Neural progenitor cell (in vitro differentiated cells): ENCODE measurements at regions not wholly inside any gene's neighbourhood (a gene's known extent, or its start where the extent isn't known, plus 50 kb on each side); places are given as distances from the start of the nearest gene placed in this dataset.

ENCODE experiments used
- DNase-seq: peaks from one replicate; pipeline ENCODE4 v3.0.0-alpha.2; 2016; ENCODE audit warnings: low spot score
- H2AFZ ChIP-seq: fragments of 200-600 bp; sonication (generic); replicated peaks from 2 replicates; pipeline ENCODE4 v1.6.1; 2016; ENCODE audit warnings: antibody characterized with exemption
- H3F3A ChIP-seq: fragments of 200-600 bp; sonication (generic); 2 replicates; pipeline ENCODE4 v1.6.1; 2016; ENCODE audit warnings: antibody characterized with exemption, low read depth
- H3K27ac ChIP-seq: fragments of 200-600 bp; sonication (generic); 2 replicates; pipeline ENCODE4 v1.5.1; 2016; ENCODE audit warnings: mild to moderate bottlenecking
- H3K27me3 ChIP-seq: fragments of 200-600 bp; sonication (generic); 2 replicates; pipeline ENCODE4 v1.6.1; 2016; ENCODE audit warnings: mild to moderate bottlenecking, moderate library complexity
- H3K36me3 ChIP-seq: fragments of 200-600 bp; sonication (generic); 2 replicates; pipeline ENCODE4 v1.5.1; 2016
- H3K4me1 ChIP-seq: fragments of 200-600 bp; sonication (generic); 2 replicates; pipeline ENCODE4 v1.6.1; 2016; ENCODE audit warnings: mixed run types
- H3K4me2 ChIP-seq: fragments of 200-600 bp; sonication (generic); 2 replicates; pipeline ENCODE4 v1.6.1; 2016
- H3K4me3 ChIP-seq: fragments of 200-600 bp; sonication (generic); 2 replicates; pipeline ENCODE4 v1.5.1; 2016
- H3K79me2 ChIP-seq: fragments of 200-600 bp; sonication (generic); 2 replicates; pipeline ENCODE4 v1.6.1; 2016; ENCODE audit warnings: low read depth
- H3K9ac ChIP-seq: fragments of 200-600 bp; sonication (generic); 2 replicates; pipeline ENCODE4 v1.6.1; 2016
- H3K9me3 ChIP-seq: fragments of 200-600 bp; sonication (generic); 2 replicates; pipeline ENCODE4 v1.5.1; 2016; ENCODE audit warnings: low read depth
- H4K20me1 ChIP-seq: fragments of 200-600 bp; sonication (generic); 2 replicates; pipeline ENCODE4 v1.6.1; 2016; ENCODE audit warnings: low read depth
- H3K27ac Mint-ChIP-seq: 3 replicates; pipeline ENCODE4 v1.8.0; 2021; ENCODE audit warnings: mixed read lengths
- H3K27me3 Mint-ChIP-seq: 2 replicates; pipeline ENCODE4 v1.8.0; 2022; ENCODE audit warnings: low read depth, mild to moderate bottlenecking, inconsistent platforms, moderate library complexity, mixed read lengths; ENCODE audit not compliant: insufficient read depth
- H3K36me3 Mint-ChIP-seq: 3 replicates; pipeline ENCODE4 v1.8.0; 2021; ENCODE audit warnings: mixed read lengths
- H3K4me1 Mint-ChIP-seq: 3 replicates; pipeline ENCODE4 v1.8.0; 2021; ENCODE audit warnings: mixed read lengths
- H3K4me3 Mint-ChIP-seq: 3 replicates; pipeline ENCODE4 v1.8.0; 2021; ENCODE audit warnings: mild to moderate bottlenecking, moderate library complexity, mixed read lengths
- H3K9me3 Mint-ChIP-seq: 3 replicates; pipeline ENCODE4 v1.8.0; 2020; ENCODE audit warnings: mixed read lengths
- EZH2 ChIP-seq: fragments of 200-600 bp; sonication (generic); IDR thresholded peaks from 2 replicates; pipeline ENCODE4 v1.6.1; 2017; ENCODE audit warnings: antibody characterized with exemption, mild to moderate bottlenecking, moderate library complexity
- EZH2phosphoT487 ChIP-seq: fragments of 200-600 bp; sonication (generic); IDR thresholded peaks from 2 replicates; pipeline ENCODE4 v1.6.1; 2017; ENCODE audit warnings: antibody characterized with exemption
- TF ChIP-seq, protein P1 (sequence below): fragments of 200-600 bp; sonication (generic); IDR thresholded peaks from 2 replicates; pipeline ENCODE4 v1.5.1; 2017; ENCODE audit warnings: antibody characterized with exemption, mild to moderate bottlenecking

DNA sequence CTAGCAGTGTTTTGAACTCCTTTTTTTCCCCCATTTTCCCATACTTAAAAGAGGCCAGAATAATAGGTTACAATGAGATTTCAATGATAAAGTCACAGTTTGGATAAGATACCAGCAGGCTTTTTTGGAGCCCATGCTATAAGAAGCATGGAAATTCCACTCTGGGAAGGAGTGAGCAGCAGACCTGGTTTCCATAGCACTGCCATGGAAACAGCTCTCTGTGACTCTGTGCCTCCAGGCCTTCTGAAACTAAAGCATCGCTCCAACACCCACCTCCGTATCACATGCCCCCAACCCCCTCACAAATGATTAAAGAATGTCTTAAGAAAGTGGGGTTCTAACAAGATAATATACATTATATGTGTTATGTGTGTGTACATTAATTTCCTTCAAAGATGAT lies 165.0 kb downstream of the GRIN2B start:
- Histone ChIP-seq H3K4me3 (no peak overlapping the region), H4K20me1 (no peaks in the 10 kb centered on the region), H3K9me3 (no peaks in the 10 kb centered on the region), H3K9ac (no peak overlapping the region), H3K27ac (no peak overlapping the region), H3K4me2 (peak overlapping the region; percentile 41), H3K79me2 (no peaks in the 10 kb centered on the region), H2AFZ (no peak overlapping the region), H3K27me3 (no peaks in the 10 kb centered on the region), H3K4me1 (peaks cover 20% of the 10 kb centered on the region), H3K36me3 (no peaks in the 10 kb centered on the region), H3F3A (peaks cover 6% of the 10 kb centered on the region)
- peak; percentile 61 for DNase-seq
- TF ChIP-seq EZH2: no peak
- TF ChIP-seq EZH2phosphoT487: no peak
- TF ChIP-seq, protein P1, sequence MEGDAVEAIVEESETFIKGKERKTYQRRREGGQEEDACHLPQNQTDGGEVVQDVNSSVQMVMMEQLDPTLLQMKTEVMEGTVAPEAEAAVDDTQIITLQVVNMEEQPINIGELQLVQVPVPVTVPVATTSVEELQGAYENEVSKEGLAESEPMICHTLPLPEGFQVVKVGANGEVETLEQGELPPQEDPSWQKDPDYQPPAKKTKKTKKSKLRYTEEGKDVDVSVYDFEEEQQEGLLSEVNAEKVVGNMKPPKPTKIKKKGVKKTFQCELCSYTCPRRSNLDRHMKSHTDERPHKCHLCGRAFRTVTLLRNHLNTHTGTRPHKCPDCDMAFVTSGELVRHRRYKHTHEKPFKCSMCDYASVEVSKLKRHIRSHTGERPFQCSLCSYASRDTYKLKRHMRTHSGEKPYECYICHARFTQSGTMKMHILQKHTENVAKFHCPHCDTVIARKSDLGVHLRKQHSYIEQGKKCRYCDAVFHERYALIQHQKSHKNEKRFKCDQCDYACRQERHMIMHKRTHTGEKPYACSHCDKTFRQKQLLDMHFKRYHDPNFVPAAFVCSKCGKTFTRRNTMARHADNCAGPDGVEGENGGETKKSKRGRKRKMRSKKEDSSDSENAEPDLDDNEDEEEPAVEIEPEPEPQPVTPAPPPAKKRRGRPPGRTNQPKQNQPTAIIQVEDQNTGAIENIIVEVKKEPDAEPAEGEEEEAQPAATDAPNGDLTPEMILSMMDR: no peak
- Mint-ChIP-seq H3K36me3 (no peaks in the 10 kb centered on the region), H3K4me3 (no peak overlapping the region), H3K9me3 (no peaks in the 10 kb centered on the region), H3K27me3 (peaks cover 2% of the 10 kb centered on the region), H3K4me1 (peaks cover 26% of the 10 kb centered on the region), H3K27ac (peak overlapping the region; percentile 42)

DNA sequence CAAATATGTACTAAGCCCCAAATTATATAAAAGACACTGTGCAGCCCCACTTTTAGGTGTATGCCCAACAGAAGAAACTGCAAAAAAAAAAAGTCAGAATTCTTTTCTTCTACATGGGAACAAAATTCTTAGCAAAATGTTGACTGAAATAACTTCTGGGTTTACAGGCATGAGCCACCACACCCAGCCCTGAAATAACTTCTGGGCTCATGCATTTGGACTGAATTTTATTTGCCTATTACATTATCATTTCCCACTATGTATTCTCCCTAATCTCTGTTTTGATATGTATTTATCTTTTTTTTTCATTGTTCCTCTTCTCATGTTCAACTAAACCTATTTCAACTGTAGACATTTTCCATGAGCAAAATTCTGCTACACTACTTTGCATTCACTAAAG lies 169.2 kb downstream of the GRIN2B start:
- Mint-ChIP-seq H3K27me3 (no peaks in the 10 kb centered on the region), H3K4me3 (no peak overlapping the region), H3K36me3 (no peaks in the 10 kb centered on the region), H3K27ac (no peak overlapping the region), H3K4me1 (peaks cover 25% of the 10 kb centered on the region), H3K9me3 (no peaks in the 10 kb centered on the region)
- Histone ChIP-seq H2AFZ (no peak overlapping the region), H3K36me3 (no peaks in the 10 kb centered on the region), H3K27me3 (no peaks in the 10 kb centered on the region), H3K27ac (no peak overlapping the region), H3K9me3 (no peaks in the 10 kb centered on the region), H4K20me1 (no peaks in the 10 kb centered on the region), H3K9ac (no peak overlapping the region), H3F3A (peaks cover 4% of the 10 kb centered on the region), H3K79me2 (no peaks in the 10 kb centered on the region), H3K4me1 (peaks cover 11% of the 10 kb centered on the region), H3K4me2 (no peak overlapping the region), H3K4me3 (no peak overlapping the region)
- DNase-seq: no peak
- TF ChIP-seq, protein P1: no peak
- TF ChIP-seq EZH2phosphoT487 (no peak), EZH2 (no peak)

DNA sequence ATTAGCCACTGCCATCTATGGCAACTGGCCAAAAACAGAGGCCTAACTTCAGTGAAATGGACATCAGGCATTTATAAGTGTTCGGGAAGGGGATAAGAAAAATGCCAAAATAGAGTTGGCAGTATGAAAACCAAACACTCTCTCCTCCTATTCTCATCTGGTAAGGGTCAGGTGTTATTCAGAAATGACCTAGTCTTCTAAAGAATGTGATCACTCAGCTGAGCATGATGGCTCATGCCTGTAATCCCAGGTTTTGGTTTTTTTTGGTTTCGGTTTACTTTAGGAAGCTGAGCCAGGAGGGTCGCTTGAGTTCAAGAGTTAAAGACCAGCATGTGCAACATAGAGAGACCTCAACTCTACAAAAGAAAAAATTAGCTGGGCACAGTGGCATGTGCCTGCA lies 170.3 kb downstream of the GRIN2B start:
- Histone ChIP-seq H3F3A (no peaks in the 10 kb centered on the region), H3K36me3 (no peaks in the 10 kb centered on the region), H3K4me1 (peaks cover under 1% of the 10 kb centered on the region), H3K9ac (no peak overlapping the region), H3K4me3 (no peak overlapping the region), H3K79me2 (no peaks in the 10 kb centered on the region), H3K4me2 (no peak overlapping the region), H3K27me3 (no peaks in the 10 kb centered on the region), H3K9me3 (no peaks in the 10 kb centered on the region), H3K27ac (no peak overlapping the region), H2AFZ (no peak overlapping the region), H4K20me1 (no peaks in the 10 kb centered on the region)
- Mint-ChIP-seq H3K27ac (no peak overlapping the region), H3K4me1 (peaks cover 14% of the 10 kb centered on the region), H3K9me3 (no peaks in the 10 kb centered on the region), H3K27me3 (no peaks in the 10 kb centered on the region), H3K4me3 (no peak overlapping the region), H3K36me3 (no peaks in the 10 kb centered on the region)
- TF ChIP-seq EZH2phosphoT487: no peak
- TF ChIP-seq, protein P1: no peak
- no peak for DNase-seq

DNA sequence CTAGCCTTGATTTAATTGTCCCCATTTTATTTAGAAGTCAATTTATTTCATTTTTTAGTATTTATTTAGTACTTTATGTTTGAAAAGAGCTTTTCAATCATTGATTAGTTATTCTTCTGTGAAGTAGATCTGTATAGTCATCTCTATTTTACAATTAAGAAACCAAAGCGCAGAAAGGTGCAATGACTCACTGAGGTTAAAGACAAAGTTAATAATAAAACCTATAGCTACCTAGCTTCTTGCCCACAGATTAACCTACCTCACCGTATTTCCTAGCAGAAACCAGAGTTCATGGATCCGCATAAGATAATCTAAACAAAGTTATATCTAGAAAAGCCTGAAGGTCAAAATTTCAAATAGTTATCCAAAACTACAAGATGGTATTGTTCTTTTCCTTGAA lies 176.4 kb downstream of the GRIN2B start:
- H3K27ac ChIP-seq: no peak overlapping the region
- TF ChIP-seq EZH2phosphoT487 (no peak), EZH2 (no peak)
- TF ChIP-seq, protein P1: no peak
- Mint-ChIP-seq H3K4me1 (peaks cover 7% of the 10 kb centered on the region), H3K36me3 (no peaks in the 10 kb centered on the region), H3K27me3 (no peaks in the 10 kb centered on the region), H3K27ac (no peak overlapping the region), H3K4me3 (no peak overlapping the region), H3K9me3 (no peaks in the 10 kb centered on the region)
- H3K9me3 ChIP-seq: no peaks in the 10 kb centered on the region
- peaks cover 1% of the 10 kb centered on the region for H3K4me1 ChIP-seq
- no peaks in the 10 kb centered on the region for H3K36me3 ChIP-seq
- H3K4me3 ChIP-seq: no peak overlapping the region
- H3F3A ChIP-seq: peaks cover 14% of the 10 kb centered on the region
- H3K4me2 ChIP-seq: no peak overlapping the region
- no peaks in the 10 kb centered on the region for H3K27me3 ChIP-seq
- H4K20me1 ChIP-seq: no peaks in the 10 kb centered on the region
- DNase-seq: no peak
- H2AFZ ChIP-seq: no peak overlapping the region
- H3K79me2 ChIP-seq: no peaks in the 10 kb centered on the region
- no peak overlapping the region for H3K9ac ChIP-seq
